HUDEP-2 (cell line): ENCODE measurements at regions not wholly inside any gene's neighbourhood (a gene's known extent, or its start where the extent isn't known, plus 50 kb on each side); places are given as distances from the start of the nearest gene placed in this dataset.

Experiments
- DNase-seq, 76 experiments: peaks; one replicate each; lab custom pipeline; 2025; ENCODE audit not compliant: unreplicated experiment in 76 of 76; lab: John Stamatoyannopoulos, UW

DNA sequence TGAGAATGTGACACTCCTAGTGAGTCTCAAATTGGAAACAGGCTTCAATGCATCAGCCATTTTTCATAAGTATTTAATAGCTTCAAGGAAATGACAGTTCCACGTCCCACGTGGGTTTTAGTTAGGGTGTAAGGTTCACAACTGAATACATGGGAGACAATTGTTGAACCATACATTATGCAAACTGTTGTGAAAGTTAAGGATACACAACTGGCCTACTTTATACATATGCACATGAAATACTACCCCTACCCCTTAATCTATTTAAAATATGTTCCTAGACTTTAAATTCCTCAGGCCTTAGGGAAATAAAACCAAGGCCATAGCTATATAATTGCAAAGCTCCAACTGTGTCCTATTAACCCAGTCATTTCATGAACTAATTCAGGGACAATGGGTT, 436.1 kb downstream of the BTBD3 start:
- DNase-seq: no peak

DNA sequence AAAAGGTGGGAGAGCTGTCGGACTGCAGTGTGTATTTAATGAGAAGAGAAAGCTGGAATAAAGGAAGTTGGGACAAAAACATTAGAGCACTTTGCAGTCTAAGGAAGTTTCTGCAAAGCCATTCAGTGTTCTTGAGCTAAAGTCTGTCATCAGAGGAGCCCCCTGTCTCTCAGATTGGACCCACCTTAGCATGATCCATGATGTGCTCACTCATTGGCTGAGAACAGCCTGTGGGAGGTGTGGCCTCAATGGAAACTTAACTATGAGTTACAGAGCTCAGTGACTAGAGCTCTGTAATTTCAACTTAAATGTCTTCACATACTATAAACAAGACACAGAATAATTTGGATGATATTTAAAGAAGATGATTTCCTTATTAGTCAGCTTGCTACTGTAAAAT, 437.0 kb downstream of the BTBD3 start:
- DNase-seq: no peak

DNA sequence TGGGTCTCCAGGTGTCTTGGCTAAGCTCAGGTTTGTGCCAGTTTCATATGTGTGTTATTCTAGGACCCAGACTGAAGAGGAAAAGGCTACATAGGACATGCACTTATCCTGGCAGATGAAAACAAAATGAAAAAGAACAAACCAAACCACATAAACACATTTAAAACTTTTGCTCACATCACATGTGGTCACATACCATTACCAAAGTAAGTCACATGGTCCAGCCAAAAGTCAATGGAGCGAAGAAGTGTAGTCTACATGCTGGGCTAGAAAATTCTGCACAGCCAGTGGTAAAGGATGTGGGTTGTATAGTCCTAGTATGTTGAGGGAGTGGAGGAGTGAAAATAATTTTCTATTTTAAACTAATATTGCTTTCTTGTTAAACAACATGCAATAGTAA, 437.5 kb downstream of the BTBD3 start:
- DNase-seq: no peak

DNA sequence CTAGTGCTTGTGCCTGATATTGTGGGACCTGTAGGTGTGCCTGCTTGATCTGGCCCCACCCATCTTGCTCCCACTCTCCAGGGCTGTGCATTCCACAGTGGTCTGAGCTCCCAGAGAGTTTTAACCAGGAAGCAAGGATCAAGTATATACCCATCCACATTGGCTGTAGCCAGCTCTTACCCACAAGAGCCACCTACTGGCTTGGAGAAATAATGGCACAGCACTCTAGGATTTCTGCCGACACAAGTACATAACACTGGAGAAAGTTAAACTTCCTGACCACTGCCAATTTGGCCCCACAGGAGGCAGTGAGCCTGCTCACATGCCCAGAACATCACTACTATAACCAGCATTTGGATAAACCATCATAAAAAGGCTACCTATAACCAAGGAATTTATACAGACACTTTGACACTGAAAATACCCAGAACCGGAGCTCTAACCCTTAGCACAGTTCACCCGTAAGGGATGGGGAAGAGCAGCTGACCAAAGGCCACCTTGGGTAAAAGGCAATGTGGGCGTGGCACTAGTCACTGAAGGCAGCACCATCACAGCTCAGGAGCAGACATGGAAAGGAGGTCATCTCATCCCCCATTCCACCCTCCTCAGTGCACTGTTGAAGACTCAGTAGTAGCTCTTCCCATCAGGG, 440.4 kb downstream of the BTBD3 start:
- no peak for DNase-seq

GRCh38 chr20:12358655-12359009, 440.9 kb downstream of the BTBD3 start:
- no peak for DNase-seq

DNA sequence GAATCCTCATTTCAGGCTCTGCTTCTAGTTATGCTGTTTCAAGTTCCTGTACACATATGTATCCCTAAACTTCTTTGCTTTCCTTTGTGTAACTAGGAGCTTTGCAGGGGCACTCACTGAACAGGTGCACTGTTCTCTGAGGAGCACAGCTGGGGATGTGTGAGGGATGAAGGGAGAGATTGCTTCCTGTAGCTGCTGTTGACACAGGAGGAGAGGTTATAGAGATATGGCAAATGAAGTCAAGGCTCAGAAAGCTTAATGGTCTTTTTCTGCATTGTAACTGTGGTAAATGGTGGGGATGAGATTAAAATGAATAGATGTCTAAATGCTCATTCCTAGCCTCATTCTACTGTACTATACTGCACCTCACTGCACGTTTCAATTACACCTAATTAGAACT, 454.3 kb downstream of the BTBD3 start:
- DNase-seq: no peak

DNA sequence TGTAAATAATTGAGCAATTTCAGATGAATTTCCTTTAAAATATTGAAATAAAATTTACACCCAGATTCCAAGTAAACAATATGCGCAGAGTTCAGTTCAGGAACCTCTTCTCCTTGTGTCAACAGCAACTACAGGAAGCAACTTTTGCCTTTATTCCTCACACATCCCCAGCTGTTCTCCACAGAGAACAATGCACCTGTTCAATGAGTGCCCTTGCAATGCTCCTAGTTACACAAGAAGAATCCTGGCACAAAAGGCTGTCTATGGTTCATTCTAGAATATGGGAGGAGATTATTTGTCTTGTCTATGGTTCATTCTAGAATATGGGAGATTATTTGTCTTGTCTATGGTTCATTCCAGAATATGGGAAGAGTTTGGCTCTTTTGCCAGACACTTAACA, 454.9 kb downstream of the BTBD3 start:
- DNase-seq: no peak

DNA sequence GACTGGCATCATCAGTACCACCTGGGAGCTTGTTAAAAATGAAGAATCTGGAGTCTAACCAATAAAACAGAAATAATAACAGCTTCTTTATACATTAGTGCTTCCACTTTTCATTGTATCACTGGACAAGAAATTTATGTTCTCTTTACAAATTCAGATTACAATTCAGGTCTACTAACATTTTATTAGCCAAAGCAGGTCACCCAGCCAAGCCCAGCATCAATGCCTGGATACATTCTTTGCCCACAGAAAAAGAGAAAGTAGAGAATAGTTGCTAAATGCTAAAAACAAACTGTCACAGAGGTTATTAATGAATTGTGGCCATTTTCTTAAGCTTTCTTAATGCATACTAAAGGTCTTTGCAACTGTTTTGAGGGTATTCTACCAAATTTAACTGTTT, 458.3 kb downstream of the BTBD3 start:
- DNase-seq: no peak

GRCh38 chr20:12383821-12384220, 466.1 kb downstream of the BTBD3 start:
- DNase-seq: no peak

GRCh38 chr20:12386821-12387220, 469.1 kb downstream of the BTBD3 start:
- no peak for DNase-seq

- DNase-seq: no peak
These were observed 473.4 kb downstream of the BTBD3 start for GRCh38 chr20:12391099-12391498.

DNA sequence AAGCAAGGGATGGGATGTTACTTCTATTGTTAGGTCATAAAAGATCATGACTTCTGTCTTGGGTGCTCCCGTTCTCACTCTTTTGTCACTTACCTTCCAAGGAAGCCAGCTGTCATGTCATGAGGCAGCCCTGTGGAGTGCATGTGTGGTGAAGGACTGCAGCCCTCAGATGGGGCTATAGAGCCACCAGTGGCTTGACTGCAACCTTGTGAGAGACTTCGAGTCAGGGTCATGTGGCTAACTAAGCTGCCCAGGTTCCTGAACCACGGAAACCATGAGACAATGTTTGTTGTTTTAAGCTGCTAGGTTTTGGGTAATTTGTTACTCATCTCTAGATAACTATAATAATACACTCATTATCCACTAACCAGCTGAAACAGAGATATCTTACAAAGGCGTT, 477.1 kb downstream of the BTBD3 start:
- no peak for DNase-seq

DNA sequence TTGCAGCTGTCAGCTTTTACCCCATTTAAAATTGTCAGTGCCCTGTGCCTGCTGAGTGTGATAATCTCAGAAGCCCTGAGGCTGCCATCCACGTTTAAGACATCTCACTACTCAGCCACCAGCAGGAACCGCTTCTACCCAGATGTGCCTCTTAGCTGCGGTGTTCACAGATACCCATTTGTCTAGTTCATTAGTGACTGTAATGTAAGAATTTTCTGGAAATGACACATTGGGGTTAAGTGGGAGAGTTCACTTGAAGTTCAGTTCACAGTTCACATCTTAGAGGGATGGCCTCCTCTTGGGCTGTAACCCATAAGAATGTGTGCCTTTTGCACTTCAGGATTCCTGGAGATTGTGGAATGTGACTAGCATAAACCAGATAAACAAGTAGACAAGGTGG, 477.7 kb downstream of the BTBD3 start:
- peak in 1 of 76 experiments; percentile 0 for DNase-seq

- no peak for DNase-seq
These were observed 478.1 kb downstream of the BTBD3 start for GRCh38 chr20:12395760-12396159.

DNA sequence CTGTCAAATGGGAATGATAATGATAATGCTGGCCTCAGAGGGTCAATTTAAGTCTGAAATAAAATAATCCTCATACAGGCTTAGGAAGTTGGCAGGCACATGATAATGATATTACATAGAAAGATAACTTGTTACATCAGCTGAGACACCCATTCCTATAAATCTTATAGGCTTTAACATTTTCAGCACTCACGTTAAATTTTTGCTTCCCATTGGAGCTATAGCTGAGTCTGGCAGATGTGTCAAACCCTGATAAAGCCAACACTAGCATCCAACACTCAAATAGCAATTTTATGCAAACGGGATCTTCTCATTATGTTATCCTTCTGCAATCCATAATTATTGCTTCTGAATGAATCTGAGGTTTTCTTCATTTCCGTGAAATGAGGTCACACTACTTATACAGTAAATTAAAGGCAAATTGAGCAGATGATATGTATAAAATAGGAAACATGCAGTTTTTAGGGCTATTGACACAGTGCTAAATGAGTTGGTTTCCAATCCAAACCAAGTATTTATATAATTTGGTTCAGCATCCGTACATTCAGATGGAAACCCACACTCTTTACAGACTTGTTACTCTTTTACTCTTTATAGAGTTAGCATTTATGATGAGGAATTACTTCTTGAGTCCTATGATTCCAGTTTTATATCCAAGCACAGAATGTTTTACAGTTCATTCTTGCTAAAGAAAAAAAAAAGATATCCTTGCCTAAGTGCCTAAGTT, 481.6 kb downstream of the BTBD3 start:
- DNase-seq: no peak

DNA sequence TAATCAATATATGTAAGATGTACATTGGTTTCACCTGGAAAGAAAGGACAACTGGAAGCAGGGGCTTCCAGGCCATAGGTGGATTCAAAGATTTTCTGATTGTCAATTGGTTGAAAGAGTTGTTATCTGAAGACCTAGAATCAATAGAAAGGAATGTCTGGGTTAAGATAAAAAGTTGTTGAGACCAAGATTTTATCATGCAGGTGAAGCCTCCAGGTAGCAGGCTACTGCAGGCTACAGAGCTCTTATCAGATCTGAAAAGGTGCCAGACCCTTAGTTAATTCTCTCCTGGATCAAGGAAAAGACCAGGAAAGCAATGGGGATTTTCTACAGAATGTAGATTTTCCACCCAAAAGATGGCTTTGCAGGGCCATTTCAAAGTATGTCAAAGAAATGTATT, 487.2 kb downstream of the BTBD3 start:
- DNase-seq: no peak

- no peak for DNase-seq
These were observed 489.3 kb downstream of the BTBD3 start for GRCh38 chr20:12406978-12407377.

- no peak for DNase-seq
These were observed 491.8 kb downstream of the BTBD3 start for GRCh38 chr20:12409501-12409900.

GRCh38 chr20:12410783-12411182, 493.1 kb downstream of the BTBD3 start:
- DNase-seq: no peak

DNA sequence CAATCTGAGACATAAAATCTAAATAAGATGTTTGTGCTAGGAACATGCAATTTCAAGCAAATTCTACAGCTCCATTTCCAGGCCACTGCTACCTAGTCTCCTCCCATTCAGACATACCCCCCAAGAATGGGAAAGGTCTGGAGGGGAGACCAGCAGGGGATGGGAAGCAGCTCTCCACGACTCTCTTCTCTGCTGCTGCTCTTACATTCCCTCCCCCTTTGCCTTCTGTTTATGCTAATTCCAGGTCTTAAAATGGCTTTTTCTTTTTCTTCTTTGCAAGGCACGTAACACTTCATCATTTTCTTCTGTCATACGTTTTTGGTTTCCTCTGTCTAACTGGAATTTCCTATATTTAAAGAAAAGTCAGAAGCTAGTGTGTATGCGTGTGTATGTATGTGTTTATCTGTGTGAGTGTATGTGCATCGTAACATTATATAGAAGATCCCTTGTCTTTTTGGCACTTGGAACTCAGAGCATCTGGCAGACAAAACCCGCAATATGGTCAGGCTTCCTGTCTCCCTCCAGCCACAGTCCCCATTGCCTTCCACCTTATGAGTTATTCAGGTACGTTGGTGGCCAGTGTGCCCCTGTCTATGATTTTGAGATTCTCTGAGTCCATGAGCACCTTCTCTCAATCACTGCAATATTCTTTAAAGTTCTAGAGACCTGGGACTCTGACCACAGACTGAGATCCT, 493.7 kb downstream of the BTBD3 start:
- no peak for DNase-seq

- no peak for DNase-seq
These were observed 495.4 kb downstream of the BTBD3 start for GRCh38 chr20:12413116-12413515.
